Cardiac muscle cell (in vitro differentiated cells and primary cell): ENCODE measurements at regions not wholly inside any gene's neighbourhood (a gene's known extent, or its start where the extent isn't known, plus 50 kb on each side); places are given as distances from the start of the nearest gene placed in this dataset.
"Not testable (repeated sequence)": the region's sequence is repeated elsewhere in the genome, so short reads cannot be mapped to it uniquely, and the experiment has no call there.

ENCODE experiments used
- DNase-seq, 2 donors: peaks; one replicate each; pipeline versions ENCODE4 v3.0.0 to v3.0.0-alpha.2; 2010 to 2017; ENCODE audit warnings: low read depth in 1 of 2, low spot score in 1 of 2
- H3K27ac ChIP-seq: fragments of 200-600 bp; sonication (generic); 2 replicates; pipeline ENCODE4 v1.5.1; 2016
- H3K27me3 ChIP-seq: fragments of 200-600 bp; sonication (generic); 2 replicates; pipeline ENCODE4 v1.6.0; 2016; ENCODE audit warnings: control low read depth
- H3K36me3 ChIP-seq: fragments of 200-600 bp; sonication (generic); 2 replicates; pipeline ENCODE4 v1.5.1; 2016; ENCODE audit warnings: control low read depth
- H3K4me1 ChIP-seq: fragments of 200-600 bp; sonication (generic); 2 replicates; pipeline ENCODE4 v1.8.1; 2017; ENCODE audit warnings: low read depth, mild to moderate bottlenecking, mixed run types
- H3K4me3 ChIP-seq: fragments of 200-600 bp; sonication (generic); 2 replicates; pipeline ENCODE4 v1.5.1; 2016; ENCODE audit warnings: mild to moderate bottlenecking
- H3K9me3 ChIP-seq: fragments of 200-600 bp; sonication (generic); 2 replicates; pipeline ENCODE4 v1.5.1; 2017; ENCODE audit warnings: low read depth, mild to moderate bottlenecking, control low read depth
- TF ChIP-seq, protein P1 (sequence below): IDR thresholded peaks from 2 replicates; pipeline ENCODE4 v1.5.1; 2012; ENCODE audit warnings: low read depth, mild to moderate bottlenecking, low read length

DNA sequence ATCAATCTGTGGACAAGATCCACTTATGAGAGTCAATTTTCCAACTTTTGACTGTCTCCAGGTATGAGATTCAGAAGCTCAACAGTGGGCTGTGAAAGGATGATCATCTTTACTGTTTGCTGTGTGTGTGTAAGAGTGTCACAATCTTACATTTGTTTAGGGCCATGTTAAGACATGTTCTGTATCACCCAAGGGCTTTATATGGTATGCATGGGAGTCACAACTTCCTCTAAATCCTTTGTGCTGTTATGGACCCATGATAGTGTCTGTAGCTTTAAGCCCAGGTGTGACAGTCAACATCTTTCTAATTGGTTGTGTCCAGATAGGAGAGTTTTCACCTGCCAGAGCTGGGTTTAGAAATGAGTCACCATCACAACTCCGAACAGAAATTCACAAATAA is 70.2 kb downstream of the ZNF726 start:
- H3K27me3 ChIP-seq, H3K36me3 ChIP-seq, DNase-seq, H3K4me1 ChIP-seq, H3K27ac ChIP-seq, H3K4me3 ChIP-seq: not testable (repeated sequence)
- peaks cover 11% of the 10 kb centered on the region for H3K9me3 ChIP-seq

DNA sequence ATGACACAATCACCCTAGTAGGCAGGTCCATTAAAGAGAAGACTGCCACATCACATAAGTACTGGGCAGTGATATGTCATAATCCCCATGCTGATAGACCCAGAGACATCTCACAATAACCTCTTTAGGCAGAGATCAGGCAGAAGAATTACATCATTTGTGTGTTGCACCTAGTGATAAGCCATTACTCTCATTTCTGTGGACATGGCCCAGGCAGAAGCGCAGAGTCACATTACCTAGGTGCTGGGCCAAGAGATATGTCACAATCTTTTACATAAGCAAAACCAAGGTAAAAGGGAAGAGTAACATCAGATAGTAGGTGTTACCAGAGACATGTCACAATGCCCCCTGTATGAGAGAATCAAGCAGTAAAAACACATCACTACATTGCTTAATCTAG is 71.9 kb downstream of the ZNF726 start:
- no peaks in the 10 kb centered on the region for H3K27me3 ChIP-seq
- TF ChIP-seq, protein P1, sequence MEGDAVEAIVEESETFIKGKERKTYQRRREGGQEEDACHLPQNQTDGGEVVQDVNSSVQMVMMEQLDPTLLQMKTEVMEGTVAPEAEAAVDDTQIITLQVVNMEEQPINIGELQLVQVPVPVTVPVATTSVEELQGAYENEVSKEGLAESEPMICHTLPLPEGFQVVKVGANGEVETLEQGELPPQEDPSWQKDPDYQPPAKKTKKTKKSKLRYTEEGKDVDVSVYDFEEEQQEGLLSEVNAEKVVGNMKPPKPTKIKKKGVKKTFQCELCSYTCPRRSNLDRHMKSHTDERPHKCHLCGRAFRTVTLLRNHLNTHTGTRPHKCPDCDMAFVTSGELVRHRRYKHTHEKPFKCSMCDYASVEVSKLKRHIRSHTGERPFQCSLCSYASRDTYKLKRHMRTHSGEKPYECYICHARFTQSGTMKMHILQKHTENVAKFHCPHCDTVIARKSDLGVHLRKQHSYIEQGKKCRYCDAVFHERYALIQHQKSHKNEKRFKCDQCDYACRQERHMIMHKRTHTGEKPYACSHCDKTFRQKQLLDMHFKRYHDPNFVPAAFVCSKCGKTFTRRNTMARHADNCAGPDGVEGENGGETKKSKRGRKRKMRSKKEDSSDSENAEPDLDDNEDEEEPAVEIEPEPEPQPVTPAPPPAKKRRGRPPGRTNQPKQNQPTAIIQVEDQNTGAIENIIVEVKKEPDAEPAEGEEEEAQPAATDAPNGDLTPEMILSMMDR: no peak
- no peak overlapping the region for H3K4me3 ChIP-seq
- H3K27ac ChIP-seq: no peak overlapping the region
- no peaks in the 10 kb centered on the region for H3K36me3 ChIP-seq
- no peak for DNase-seq
- no peaks in the 10 kb centered on the region for H3K4me1 ChIP-seq
- H3K9me3 ChIP-seq: peaks cover 11% of the 10 kb centered on the region

DNA sequence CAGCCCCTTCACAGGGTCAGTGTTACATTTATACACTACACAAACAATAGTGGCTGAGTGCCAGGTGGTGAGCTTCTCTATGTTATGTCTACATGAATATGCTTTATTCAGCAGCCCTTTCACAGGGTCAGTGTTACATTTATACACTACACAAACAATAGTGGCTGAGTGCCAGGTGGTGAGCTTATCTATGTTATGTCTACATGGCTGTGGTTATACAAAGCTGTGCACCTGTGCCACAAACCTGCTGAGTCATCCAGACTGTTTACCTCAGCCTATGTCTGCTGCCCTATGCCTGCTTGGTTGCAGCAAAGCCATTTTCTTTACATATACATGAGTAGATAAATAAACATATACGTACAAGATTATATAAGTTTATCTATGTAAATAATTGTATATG is 76.5 kb downstream of the ZNF726 start:
- DNase-seq: peak in 1 of 2 donors; percentile 4
- Histone ChIP-seq H3K27ac (no peak overlapping the region), H3K27me3 (no peaks in the 10 kb centered on the region), H3K4me3 (no peak overlapping the region), H3K9me3 (peaks cover 15% of the 10 kb centered on the region), H3K4me1 (no peaks in the 10 kb centered on the region), H3K36me3 (no peaks in the 10 kb centered on the region)
- TF ChIP-seq, protein P1: no peak

DNA sequence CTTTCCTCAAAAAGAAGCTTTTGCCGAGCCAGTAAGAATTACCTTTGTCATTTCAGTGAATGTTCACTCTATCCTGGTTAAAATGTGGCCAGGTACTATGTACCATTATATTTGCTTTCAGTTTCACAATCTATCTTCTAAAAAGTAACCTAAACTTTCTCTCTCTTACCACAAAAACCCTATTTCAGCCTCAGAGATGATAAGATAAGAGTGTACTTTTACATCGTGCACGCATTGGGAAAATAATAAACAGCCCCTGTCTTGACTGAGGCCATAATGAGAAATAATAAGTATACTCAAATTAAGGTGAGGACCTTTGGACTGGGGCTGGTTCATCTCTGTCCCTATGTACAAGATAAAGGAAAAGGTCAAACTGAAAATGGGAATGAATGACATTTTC is 77.7 kb downstream of the ZNF726 start:
- peaks cover 15% of the 10 kb centered on the region for H3K9me3 ChIP-seq
- DNase-seq: no peak
- no peak overlapping the region for H3K4me3 ChIP-seq
- TF ChIP-seq, protein P1: no peak
- H3K4me1 ChIP-seq: no peaks in the 10 kb centered on the region
- no peak overlapping the region for H3K27ac ChIP-seq
- no peaks in the 10 kb centered on the region for H3K36me3 ChIP-seq
- no peaks in the 10 kb centered on the region for H3K27me3 ChIP-seq

DNA sequence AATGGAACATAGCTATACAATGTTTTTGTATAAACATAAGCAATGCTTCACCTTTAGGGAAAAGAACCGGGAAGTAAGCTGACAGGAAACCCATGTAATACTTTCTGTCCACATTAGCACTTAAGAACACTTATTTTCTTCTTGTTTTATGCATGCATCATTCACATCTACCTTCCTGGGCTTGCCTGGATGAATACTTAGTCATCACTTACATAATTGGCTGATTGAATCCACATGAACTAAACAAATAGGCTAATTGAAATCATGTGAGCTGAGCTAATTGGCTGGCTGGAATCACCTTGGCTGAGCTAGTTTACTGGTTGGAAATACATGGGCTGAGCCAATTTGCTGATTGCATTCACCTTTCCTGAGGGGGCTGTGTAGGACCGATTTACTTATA is 78.8 kb downstream of the ZNF726 start:
- peaks cover 15% of the 10 kb centered on the region for H3K9me3 ChIP-seq
- TF ChIP-seq, protein P1: no peak

DNA sequence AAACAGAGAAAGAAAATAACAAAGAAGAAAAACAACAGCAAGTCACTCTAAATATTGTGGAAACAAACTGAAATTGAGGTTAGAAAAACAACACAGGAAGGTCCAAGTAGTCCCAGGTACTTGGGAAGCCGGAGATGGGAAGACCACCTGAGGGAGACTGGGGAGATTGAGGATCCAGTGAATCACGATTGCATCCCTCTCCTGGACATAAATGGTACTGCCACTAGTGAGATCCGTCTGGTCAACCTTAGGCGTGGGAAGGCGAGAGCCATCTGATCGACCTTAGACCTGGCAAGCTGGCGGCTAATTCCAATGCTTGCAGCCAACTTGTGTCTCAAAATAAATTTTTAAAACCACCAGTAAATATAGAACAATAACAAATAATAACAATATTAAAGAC is 81.9 kb downstream of the ZNF726 start:
- DNase-seq: no peak
- TF ChIP-seq, protein P1: peak; percentile 10
- Histone ChIP-seq H3K9me3 (peaks cover 4% of the 10 kb centered on the region), H3K4me3 (no peak overlapping the region), H3K27ac (no peak overlapping the region), H3K36me3 (no peaks in the 10 kb centered on the region), H3K4me1 (no peaks in the 10 kb centered on the region), H3K27me3 (no peaks in the 10 kb centered on the region)

More for the DNA sequence above, 78.8 kb downstream of the ZNF726 start:
- DNase-seq: no peak
- Histone ChIP-seq H3K4me1 (no peaks in the 10 kb centered on the region), H3K4me3 (no peak overlapping the region), H3K27me3 (no peaks in the 10 kb centered on the region), H3K36me3 (no peaks in the 10 kb centered on the region), H3K27ac (no peak overlapping the region)
